Neural progenitor cell (in vitro differentiated cells): ENCODE measurements at regions not wholly inside any gene's neighbourhood (a gene's known extent, or its start where the extent isn't known, plus 50 kb on each side); places are given as distances from the start of the nearest gene placed in this dataset.

Source experiments
- DNase-seq: peaks from one replicate; pipeline ENCODE4 v3.0.0-alpha.2; 2016; ENCODE audit warnings: low spot score
- H2AFZ ChIP-seq: fragments of 200-600 bp; sonication (generic); replicated peaks from 2 replicates; pipeline ENCODE4 v1.6.1; 2016; ENCODE audit warnings: antibody characterized with exemption
- H3F3A ChIP-seq: fragments of 200-600 bp; sonication (generic); 2 replicates; pipeline ENCODE4 v1.6.1; 2016; ENCODE audit warnings: antibody characterized with exemption, low read depth
- H3K27ac ChIP-seq: fragments of 200-600 bp; sonication (generic); 2 replicates; pipeline ENCODE4 v1.5.1; 2016; ENCODE audit warnings: mild to moderate bottlenecking
- H3K27me3 ChIP-seq: fragments of 200-600 bp; sonication (generic); 2 replicates; pipeline ENCODE4 v1.6.1; 2016; ENCODE audit warnings: mild to moderate bottlenecking, moderate library complexity
- H3K36me3 ChIP-seq: fragments of 200-600 bp; sonication (generic); 2 replicates; pipeline ENCODE4 v1.5.1; 2016
- H3K4me1 ChIP-seq: fragments of 200-600 bp; sonication (generic); 2 replicates; pipeline ENCODE4 v1.6.1; 2016; ENCODE audit warnings: mixed run types
- H3K4me2 ChIP-seq: fragments of 200-600 bp; sonication (generic); 2 replicates; pipeline ENCODE4 v1.6.1; 2016
- H3K4me3 ChIP-seq: fragments of 200-600 bp; sonication (generic); 2 replicates; pipeline ENCODE4 v1.5.1; 2016
- H3K79me2 ChIP-seq: fragments of 200-600 bp; sonication (generic); 2 replicates; pipeline ENCODE4 v1.6.1; 2016; ENCODE audit warnings: low read depth
- H3K9ac ChIP-seq: fragments of 200-600 bp; sonication (generic); 2 replicates; pipeline ENCODE4 v1.6.1; 2016
- H3K9me3 ChIP-seq: fragments of 200-600 bp; sonication (generic); 2 replicates; pipeline ENCODE4 v1.5.1; 2016; ENCODE audit warnings: low read depth
- H4K20me1 ChIP-seq: fragments of 200-600 bp; sonication (generic); 2 replicates; pipeline ENCODE4 v1.6.1; 2016; ENCODE audit warnings: low read depth
- H3K27ac Mint-ChIP-seq: 3 replicates; pipeline ENCODE4 v1.8.0; 2021; ENCODE audit warnings: mixed read lengths
- H3K27me3 Mint-ChIP-seq: 2 replicates; pipeline ENCODE4 v1.8.0; 2022; ENCODE audit warnings: low read depth, mild to moderate bottlenecking, inconsistent platforms, moderate library complexity, mixed read lengths; ENCODE audit not compliant: insufficient read depth
- H3K36me3 Mint-ChIP-seq: 3 replicates; pipeline ENCODE4 v1.8.0; 2021; ENCODE audit warnings: mixed read lengths
- H3K4me1 Mint-ChIP-seq: 3 replicates; pipeline ENCODE4 v1.8.0; 2021; ENCODE audit warnings: mixed read lengths
- H3K4me3 Mint-ChIP-seq: 3 replicates; pipeline ENCODE4 v1.8.0; 2021; ENCODE audit warnings: mild to moderate bottlenecking, moderate library complexity, mixed read lengths
- H3K9me3 Mint-ChIP-seq: 3 replicates; pipeline ENCODE4 v1.8.0; 2020; ENCODE audit warnings: mixed read lengths
- CTCF ChIP-seq: fragments of 200-600 bp; sonication (generic); IDR thresholded peaks from 2 replicates; pipeline ENCODE4 v1.5.1; 2017; ENCODE audit warnings: antibody characterized with exemption, mild to moderate bottlenecking
- EZH2 ChIP-seq: fragments of 200-600 bp; sonication (generic); IDR thresholded peaks from 2 replicates; pipeline ENCODE4 v1.6.1; 2017; ENCODE audit warnings: antibody characterized with exemption, mild to moderate bottlenecking, moderate library complexity
- EZH2phosphoT487 ChIP-seq: fragments of 200-600 bp; sonication (generic); IDR thresholded peaks from 2 replicates; pipeline ENCODE4 v1.6.1; 2017; ENCODE audit warnings: antibody characterized with exemption

GRCh38 chr4:138014590-138015288 lies 227.4 kb downstream of the SLC7A11 start:
- Mint-ChIP-seq H3K4me3 (no peak overlapping the region), H3K27me3 (peaks cover 2% of the 10 kb centered on the region), H3K27ac (no peak overlapping the region), H3K36me3 (no peaks in the 10 kb centered on the region), H3K9me3 (no peaks in the 10 kb centered on the region), H3K4me1 (no peaks in the 10 kb centered on the region)
- Histone ChIP-seq H3K79me2 (no peaks in the 10 kb centered on the region), H3K9ac (no peak overlapping the region), H3K27me3 (no peaks in the 10 kb centered on the region), H3K4me2 (no peak overlapping the region), H3K36me3 (no peaks in the 10 kb centered on the region), H3K4me1 (no peaks in the 10 kb centered on the region), H3K27ac (no peak overlapping the region), H2AFZ (no peak overlapping the region), H3K4me3 (no peak overlapping the region), H3K9me3 (no peaks in the 10 kb centered on the region), H3F3A (no peaks in the 10 kb centered on the region), H4K20me1 (no peaks in the 10 kb centered on the region)
- TF ChIP-seq EZH2phosphoT487 (no peak), EZH2 (no peak), CTCF (no peak)
- no peak for DNase-seq

GRCh38 chr4:138013625-138014024 lies 228.5 kb downstream of the SLC7A11 start:
- peaks cover 2% of the 10 kb centered on the region for H3K27me3 Mint-ChIP-seq
- Histone ChIP-seq H3K4me3 (no peak overlapping the region), H3K27ac (no peak overlapping the region), H3K4me2 (no peak overlapping the region), H3K36me3 (no peaks in the 10 kb centered on the region), H3K27me3 (no peaks in the 10 kb centered on the region), H2AFZ (no peak overlapping the region), H3K9me3 (no peaks in the 10 kb centered on the region), H3K9ac (no peak overlapping the region), H3K4me1 (no peaks in the 10 kb centered on the region), H3F3A (no peaks in the 10 kb centered on the region), H4K20me1 (no peaks in the 10 kb centered on the region), H3K79me2 (no peaks in the 10 kb centered on the region)
- TF ChIP-seq CTCF, result no peak
- TF ChIP-seq EZH2, result no peak
- no peak for TF ChIP-seq EZH2phosphoT487
- H3K4me1 Mint-ChIP-seq, result no peaks in the 10 kb centered on the region
- DNase-seq, result no peak
- H3K36me3 Mint-ChIP-seq, result no peaks in the 10 kb centered on the region
- H3K4me3 Mint-ChIP-seq, result no peak overlapping the region
- no peaks in the 10 kb centered on the region for H3K9me3 Mint-ChIP-seq
- H3K27ac Mint-ChIP-seq, result no peak overlapping the region

- no peaks in the 10 kb centered on the region for H3F3A ChIP-seq
- no peaks in the 10 kb centered on the region for H3K4me1 ChIP-seq
- H3K79me2 ChIP-seq, result no peaks in the 10 kb centered on the region
- Mint-ChIP-seq H3K9me3 (no peaks in the 10 kb centered on the region), H3K36me3 (no peaks in the 10 kb centered on the region), H3K27me3 (peaks cover 2% of the 10 kb centered on the region), H3K4me1 (no peaks in the 10 kb centered on the region), H3K4me3 (no peak overlapping the region), H3K27ac (no peak overlapping the region)
- no peaks in the 10 kb centered on the region for H3K9me3 ChIP-seq
- no peak for TF ChIP-seq EZH2phosphoT487
- TF ChIP-seq EZH2, result no peak
- TF ChIP-seq CTCF, result no peak
- DNase-seq, result no peak
- H2AFZ ChIP-seq, result peak overlapping the region; percentile 36
- H3K27me3 ChIP-seq, result no peaks in the 10 kb centered on the region
- H3K36me3 ChIP-seq, result no peaks in the 10 kb centered on the region
- no peak overlapping the region for H3K27ac ChIP-seq
- no peaks in the 10 kb centered on the region for H4K20me1 ChIP-seq
- H3K4me2 ChIP-seq, result no peak overlapping the region
- H3K4me3 ChIP-seq, result no peak overlapping the region
- H3K9ac ChIP-seq, result no peak overlapping the region
These were observed 231.5 kb downstream of the SLC7A11 start for GRCh38 chr4:138010639-138011038.
